ENCODE measurements at regions not wholly inside any gene's neighbourhood (a gene's known extent, or its start where the extent isn't known, plus 50 kb on each side); places are given as distances from the start of the nearest gene placed in this dataset.
A peak's percentile ranks its signal among the peaks of the same experiment; 100 is the strongest.

- Histone ChIP-seq H4K8ac (ENCODE audit: low read depth in 2 of 2, low read length in 2 of 2) (no peak overlapping the region), H3K56ac (ENCODE audit: extremely low read depth, insufficient read depth, low read length) (no peak overlapping the region), H2BK120ac (ENCODE audit: low read depth, low read length) (no peak overlapping the region), H3K9ac (ENCODE audit: low read depth, low read length) (no peak overlapping the region), H3K4ac (ENCODE audit: low read depth, low read length) (no peak overlapping the region), H3K14ac (replicated peaks; ENCODE audit: low read depth, low read length) (no peak overlapping the region), H4K5ac (ENCODE audit: low read depth, low read length) (no peak overlapping the region), H2BK15ac (ENCODE audit: low read depth, low read length) (no peak overlapping the region), H2BK5ac (ENCODE audit: low read depth, low read length, poor library complexity, severe bottlenecking) (no peak overlapping the region), H2AFZ (replicated peaks; ENCODE audit: low read length, poor library complexity) (no peak overlapping the region), H3K9me3 (ENCODE audit: control insufficient read depth, insufficient read depth, low read length) (no peaks in the 10 kb centered on the region), H3K4me3 (ENCODE audit: insufficient read depth, low read depth, low read length) (no peak overlapping the region), H2AK5ac (ENCODE audit: low read depth, low read length) (no peak overlapping the region), H4K20me1 (ENCODE audit: insufficient read depth, low read length) (no peaks in the 10 kb centered on the region), H2AK9ac (replicated peaks; ENCODE audit: low read depth, low read length, poor library complexity) (no peak overlapping the region), H3K23ac (ENCODE audit: low read depth, low read length) (no peak overlapping the region), H3K4me1 (ENCODE audit: control insufficient read depth, insufficient read depth, low read length) (no peaks in the 10 kb centered on the region), H3K18ac (ENCODE audit: low read depth, low read length) (no peak overlapping the region), H3K79me1 (ENCODE audit: low read depth in 1 of 2, low read length in 2 of 2) (no peaks in the 10 kb centered on the region), H3K27ac (ENCODE audit: insufficient read depth, low read length) (no peak overlapping the region), H3K36me3 (ENCODE audit: control insufficient read depth, insufficient read depth, low read length) (no peaks in the 10 kb centered on the region), H2BK20ac (ENCODE audit: low read depth, low read length) (no peak overlapping the region), H3K9me1 (ENCODE audit: insufficient read depth, low read length) (no peaks in the 10 kb centered on the region), H4K91ac (ENCODE audit: insufficient read depth, low read depth, low read length) (no peak overlapping the region), H3K27me3 (ENCODE audit: control insufficient read depth, insufficient read depth, low read length) (no peaks in the 10 kb centered on the region), H3K4me2 (ENCODE audit: low read depth, low read length) (no peak overlapping the region)
- ATAC-seq (ENCODE audit: low read depth) (peak; percentile 27), DNase-seq (peak; percentile 2)
- no peak for TF ChIP-seq RCOR1 (IDR thresholded peaks at IDR 0.05; ENCODE audit: insufficient replicate concordance, low read length)
- no peak for TF ChIP-seq SMC3 (IDR thresholded peaks at IDR 0.05; ENCODE audit: low read depth, low read length)
- TF ChIP-seq POLR2A (IDR thresholded peaks at IDR 0.05; ENCODE audit: low read depth, low read length): no peak
- TF ChIP-seq BHLHE40 (IDR thresholded peaks at IDR 0.05; ENCODE audit: low read depth, low read length): no peak
- no peak for TF ChIP-seq CEBPB (IDR thresholded peaks at IDR 0.05; ENCODE audit: low read depth, low read length)
- TF ChIP-seq CHD1 (IDR thresholded peaks at IDR 0.05; ENCODE audit: low read depth, low read length): no peak
- no peak for TF ChIP-seq MAZ (IDR thresholded peaks at IDR 0.05; ENCODE audit: borderline replicate concordance, low read depth, low read length)
- no peak for TF ChIP-seq NFE2L2 (IDR thresholded peaks at IDR 0.05; ENCODE audit: low read depth, low read length)
- TF ChIP-seq RAD21 (IDR thresholded peaks at IDR 0.05; ENCODE audit: low read length): no peak
- no peak for TF ChIP-seq MXI1 (IDR thresholded peaks at IDR 0.05; ENCODE audit: borderline replicate concordance, low read depth, low read length)
- TF ChIP-seq RFX5 (IDR thresholded peaks at IDR 0.05; ENCODE audit: low read depth, low read length): no peak
- no CpG with 5 or more reads among the region's 3 CpGs for WGBS, 2 experiments (ENCODE audit: extremely low coverage in 2 of 2, insufficient read length in 1 of 2)
- dilution Hi-C loops (cut with HindIII; ENCODE audit: low sequenced_read_pairs, unreplicated experiment) (no loop called here), in situ Hi-C loops (cut with MboI; ENCODE audit: low sequenced_read_pairs) (loop anchor here (10.0 kb wide), 1 partner anchor 660 kb away; no protein-coding TSS in a partner anchor), intact Hi-C loops (cut with micrococcal nuclease) (no loop called here)
- ChIA-PET POLR2A (ENCODE audit: unreplicated experiment) (no interaction called here), CTCF (no interaction called here)
- BruUV-seq (replicated peaks): no TSS peak
Observed at GRCh38 chr9:18194316-18194715, 279.6 kb upstream of the ADAMTSL1 start.
